HG03575 (cell line): ENCODE measurements at regions not wholly inside any gene's neighbourhood (a gene's known extent, or its start where the extent isn't known, plus 50 kb on each side); places are given as distances from the start of the nearest gene placed in this dataset.

Experiments used
- ATAC-seq: cut with Tn5 transposase; IDR thresholded peaks from one replicate; pipeline ENCODE4 v1.9.1; 2021; ENCODE audit not compliant: unreplicated experiment, insufficient number of reproducible peaks, low FRiP score; ENCODE audit errors: extremely low read depth

- no peak for ATAC-seq
These were observed 57.2 kb upstream of the PUDP start for GRCh38 chrX:7205037-7205577.

DNA sequence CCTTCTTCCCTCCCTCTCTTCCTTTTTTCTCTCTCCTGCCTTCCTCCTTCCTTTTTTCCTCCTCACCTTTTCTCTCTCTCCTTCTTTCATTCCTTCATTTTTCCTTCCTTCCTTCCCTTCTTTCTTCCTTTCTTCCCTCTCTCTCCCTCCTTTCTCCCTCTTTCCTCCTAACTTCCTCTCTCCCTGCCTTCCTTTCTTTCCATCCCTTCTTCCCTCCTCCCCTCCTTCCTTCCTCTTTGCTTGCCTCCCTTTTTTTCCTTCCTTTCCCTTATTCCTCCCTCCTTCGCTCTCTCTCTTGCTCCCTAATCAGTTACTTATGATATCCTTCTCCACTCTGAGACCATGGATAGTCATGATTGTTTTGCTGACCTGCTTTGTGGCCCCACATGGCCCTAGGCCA lies 56.7 kb upstream of the PUDP start:
- no peak for ATAC-seq

DNA sequence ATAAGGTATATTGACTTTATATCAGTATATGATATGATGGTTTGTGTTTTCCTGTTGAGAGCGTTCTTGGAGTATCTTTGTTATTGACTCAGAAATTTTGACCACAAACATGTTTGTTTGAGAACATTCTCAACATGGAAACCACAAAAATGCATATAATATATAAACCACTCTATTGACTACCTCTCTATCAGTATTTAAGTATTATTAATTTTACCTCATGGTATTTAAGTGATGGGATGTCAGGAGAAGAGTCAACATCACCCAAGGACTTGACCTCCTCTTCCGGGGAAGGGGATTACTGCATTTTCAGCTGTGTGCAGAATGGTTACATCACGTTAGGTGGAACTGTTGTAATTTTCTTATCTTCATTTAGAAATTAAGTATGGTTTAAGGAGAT lies 54.3 kb upstream of the PUDP start:
- ATAC-seq: no peak

DNA sequence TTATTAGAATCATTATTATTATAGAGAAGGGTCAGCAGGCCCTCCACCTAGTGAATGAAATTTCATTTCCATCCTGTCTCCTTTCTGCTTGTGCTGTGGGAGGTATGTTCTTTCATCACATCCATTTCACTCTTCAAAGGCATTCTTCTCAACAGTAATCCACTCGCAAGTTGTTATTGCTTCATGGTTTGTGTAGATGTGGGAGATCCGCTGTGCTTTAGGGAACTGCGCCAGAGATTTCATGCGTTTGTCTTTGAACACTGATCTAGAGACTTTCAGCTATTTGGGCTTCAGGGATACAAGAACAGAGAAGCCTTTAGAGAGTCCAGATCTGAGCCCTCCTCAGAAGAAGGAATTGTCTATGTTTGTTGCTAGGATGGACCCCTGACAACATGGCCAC lies 53.5 kb upstream of the PUDP start:
- ATAC-seq: no peak

- ATAC-seq: no peak
These were observed 50.5 kb upstream of the PUDP start for GRCh38 chrX:7198499-7198898.
